HG02970 (cell line): ENCODE measurements at regions not wholly inside any gene's neighbourhood (a gene's known extent, or its start where the extent isn't known, plus 50 kb on each side); places are given as distances from the start of the nearest gene placed in this dataset.

Experiments
- ATAC-seq: cut with Tn5 transposase; IDR thresholded peaks from one replicate; pipeline ENCODE4 v1.9.1; 2021; ENCODE audit warnings: mild to moderate bottlenecking, moderate library complexity, moderate number of reproducible peaks; ENCODE audit not compliant: unreplicated experiment, low FRiP score

GRCh38 chr3:26343647-26344046, 278.9 kb upstream of the LRRC3B start:
- no peak for ATAC-seq

GRCh38 chr3:26345613-26346012, 277.0 kb upstream of the LRRC3B start:
- ATAC-seq: no peak

- ATAC-seq: no peak
Measured at GRCh38 chr3:26346497-26346896, 276.1 kb upstream of the LRRC3B start.

- ATAC-seq: no peak
Measured at GRCh38 chr3:26347150-26347549, 275.4 kb upstream of the LRRC3B start.

GRCh38 chr3:26350853-26351252, 271.7 kb upstream of the LRRC3B start:
- no peak for ATAC-seq

- no peak for ATAC-seq
Measured at GRCh38 chr3:26353097-26353496, 269.5 kb upstream of the LRRC3B start.

- no peak for ATAC-seq
Measured at GRCh38 chr3:26358405-26358804, 264.2 kb upstream of the LRRC3B start.

- ATAC-seq: no peak
Measured at GRCh38 chr3:26365706-26366105, 256.9 kb upstream of the LRRC3B start.

- ATAC-seq: no peak
Measured at GRCh38 chr3:26368312-26368711, 254.3 kb upstream of the LRRC3B start.

- no peak for ATAC-seq
Measured at GRCh38 chr3:26369133-26369532, 253.4 kb upstream of the LRRC3B start.

- no peak for ATAC-seq
Measured at GRCh38 chr3:26375843-26376530, 246.6 kb upstream of the LRRC3B start.

GRCh38 chr3:26381411-26381810, 241.2 kb upstream of the LRRC3B start:
- no peak for ATAC-seq

GRCh38 chr3:26406636-26407035, 215.9 kb upstream of the LRRC3B start:
- no peak for ATAC-seq

- ATAC-seq: no peak
Measured at GRCh38 chr3:26418553-26418952, 204.0 kb upstream of the LRRC3B start.

GRCh38 chr3:26422415-26422814, 200.2 kb upstream of the LRRC3B start:
- no peak for ATAC-seq

- no peak for ATAC-seq
Measured at GRCh38 chr3:26425076-26425475, 197.5 kb upstream of the LRRC3B start.

GRCh38 chr3:26428992-26429391, 193.6 kb upstream of the LRRC3B start:
- ATAC-seq: no peak

GRCh38 chr3:26437678-26438077, 184.9 kb upstream of the LRRC3B start:
- no peak for ATAC-seq

- ATAC-seq: no peak
Measured at GRCh38 chr3:26438325-26438940, 184.1 kb upstream of the LRRC3B start.

GRCh38 chr3:26438981-26439884, 183.3 kb upstream of the LRRC3B start:
- no peak for ATAC-seq

- no peak for ATAC-seq
Measured at GRCh38 chr3:26449996-26450395, 172.6 kb upstream of the LRRC3B start.
